A673 (cell line): ENCODE measurements at regions not wholly inside any gene's neighbourhood (a gene's known extent, or its start where the extent isn't known, plus 50 kb on each side); places are given as distances from the start of the nearest gene placed in this dataset.

Source experiments
- BruUV-seq: library from RNA; stranded (reverse); fragments of 400-500 nt; replicated peaks from 2 replicates; lab custom pipeline; 2021; lab: Mats Ljungman, UMichigan
- CTCF ChIA-PET: fragments of 300-600 bp; sonication (Branson Sonifier 250); formaldehyde crosslinking; loops from one replicate; lab custom pipeline; 2022; ENCODE audit warnings: antibody characterized with exemption; lab: Charles Lee
- POLR2A ChIA-PET: fragments of 300-600 bp; sonication (Branson Sonifier 250); formaldehyde crosslinking; loops from one replicate; lab custom pipeline; 2022; ENCODE audit warnings: antibody characterized with exemption; ENCODE audit not compliant: low non-redundant PET; lab: Charles Lee
- DNase-seq: peaks from one replicate; pipeline ENCODE4 v3.0.0-alpha.2; 2015; ENCODE audit warnings: low spot score
- H3K27ac ChIP-seq: fragments of 200-600 bp; sonication (generic); 2 replicates; pipeline ENCODE4 v1.5.1; 2016; ENCODE audit warnings: mixed run types, low read depth, mild to moderate bottlenecking, mixed read lengths, antibody characterized with exemption, low read length; ENCODE audit not compliant: poor library complexity, severe bottlenecking
- H3K27me3 ChIP-seq: fragments of 200-600 bp; sonication (generic); replicated peaks from 2 replicates; pipeline ENCODE4 v1.6.1; 2017; ENCODE audit warnings: mixed run types, low read depth, mild to moderate bottlenecking, mixed read lengths, antibody characterized with exemption, low read length; ENCODE audit not compliant: insufficient read depth, poor library complexity
- H3K36me3 ChIP-seq: fragments of 200-600 bp; sonication (generic); 2 replicates; pipeline ENCODE4 v1.6.1; 2016; ENCODE audit warnings: mixed run types, mild to moderate bottlenecking, mixed read lengths, antibody characterized with exemption, low read length; ENCODE audit not compliant: insufficient read depth, poor library complexity, severe bottlenecking
- H3K4me1 ChIP-seq: fragments of 200-600 bp; sonication (generic); 2 replicates; pipeline ENCODE4 v1.6.1; 2017; ENCODE audit warnings: mixed run types, mild to moderate bottlenecking, mixed read lengths, antibody characterized with exemption, low read length; ENCODE audit not compliant: insufficient read depth, poor library complexity, severe bottlenecking
- H3K4me3 ChIP-seq: fragments of 200-600 bp; sonication (generic); 2 replicates; pipeline ENCODE4 v1.5.1; 2016; ENCODE audit warnings: low read depth, mixed run types, mild to moderate bottlenecking, mixed read lengths, low read length; ENCODE audit not compliant: poor library complexity, severe bottlenecking
- H3K9me3 ChIP-seq: fragments of 200-600 bp; sonication (generic); 2 replicates; pipeline ENCODE4 v1.6.1; 2016; ENCODE audit warnings: mixed run types, low read depth, mild to moderate bottlenecking, mixed read lengths, antibody characterized with exemption, low read length; ENCODE audit not compliant: poor library complexity, severe bottlenecking
- EZH2 ChIP-seq: fragments of 200-600 bp; sonication (generic); IDR thresholded peaks from 2 replicates; pipeline ENCODE4 v1.6.1; 2017; ENCODE audit warnings: borderline replicate concordance, low read depth, mild to moderate bottlenecking, mixed read lengths, antibody characterized with exemption, low read length; ENCODE audit not compliant: poor library complexity, severe bottlenecking
- intact Hi-C: fragments of 100-400 bp; cut with micrococcal nuclease; formaldehyde crosslinking; loops from one replicate; pipeline ENCODE4 v1.10.0; 2022; ENCODE audit not compliant: unreplicated experiment
- TF ChIP-seq, protein P1 (sequence below): fragments of 300-800, 200-600 bp; sonication (generic); conservative IDR thresholded peaks from 2 replicates; pipeline ENCODE4 v1.5.1; 2017; ENCODE audit warnings: low read depth, mild to moderate bottlenecking, antibody characterized with exemption, low read length, moderate library complexity, mixed read lengths

DNA sequence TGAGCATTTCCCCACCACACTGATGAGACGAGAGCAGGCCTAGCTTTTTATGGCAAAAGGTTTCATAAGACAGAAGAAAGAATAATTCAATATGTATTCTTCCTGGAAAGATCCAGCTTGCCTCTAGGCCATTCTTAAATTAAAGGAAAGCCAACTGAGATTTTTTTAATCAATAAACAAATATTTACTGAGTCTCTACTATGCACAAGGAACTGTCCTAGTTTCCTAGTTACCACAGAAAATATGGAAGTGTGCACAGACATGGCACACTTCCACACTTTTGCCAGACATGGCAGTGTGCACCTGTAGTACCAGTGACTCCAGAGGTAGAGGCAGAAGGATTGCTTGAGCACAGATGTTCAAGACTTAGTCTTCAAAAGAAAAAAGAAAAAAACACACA, 281.0 kb downstream of the CETN3 start:
- CTCF ChIA-PET, result no interaction called here
- H3K9me3 ChIP-seq, result no peaks in the 10 kb centered on the region
- TF ChIP-seq EZH2, result no peak
- TF ChIP-seq, protein P1, sequence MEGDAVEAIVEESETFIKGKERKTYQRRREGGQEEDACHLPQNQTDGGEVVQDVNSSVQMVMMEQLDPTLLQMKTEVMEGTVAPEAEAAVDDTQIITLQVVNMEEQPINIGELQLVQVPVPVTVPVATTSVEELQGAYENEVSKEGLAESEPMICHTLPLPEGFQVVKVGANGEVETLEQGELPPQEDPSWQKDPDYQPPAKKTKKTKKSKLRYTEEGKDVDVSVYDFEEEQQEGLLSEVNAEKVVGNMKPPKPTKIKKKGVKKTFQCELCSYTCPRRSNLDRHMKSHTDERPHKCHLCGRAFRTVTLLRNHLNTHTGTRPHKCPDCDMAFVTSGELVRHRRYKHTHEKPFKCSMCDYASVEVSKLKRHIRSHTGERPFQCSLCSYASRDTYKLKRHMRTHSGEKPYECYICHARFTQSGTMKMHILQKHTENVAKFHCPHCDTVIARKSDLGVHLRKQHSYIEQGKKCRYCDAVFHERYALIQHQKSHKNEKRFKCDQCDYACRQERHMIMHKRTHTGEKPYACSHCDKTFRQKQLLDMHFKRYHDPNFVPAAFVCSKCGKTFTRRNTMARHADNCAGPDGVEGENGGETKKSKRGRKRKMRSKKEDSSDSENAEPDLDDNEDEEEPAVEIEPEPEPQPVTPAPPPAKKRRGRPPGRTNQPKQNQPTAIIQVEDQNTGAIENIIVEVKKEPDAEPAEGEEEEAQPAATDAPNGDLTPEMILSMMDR, result no peak
- no peaks in the 10 kb centered on the region for H3K36me3 ChIP-seq
- no peaks in the 10 kb centered on the region for H3K4me1 ChIP-seq
- POLR2A ChIA-PET, result no interaction called here
- intact Hi-C loops, result no loop called here
- H3K4me3 ChIP-seq, result no peak overlapping the region
- no peak overlapping the region for H3K27ac ChIP-seq
- H3K27me3 ChIP-seq, result no peaks in the 10 kb centered on the region
- BruUV-seq, result no TSS peak
- no peak for DNase-seq

DNA sequence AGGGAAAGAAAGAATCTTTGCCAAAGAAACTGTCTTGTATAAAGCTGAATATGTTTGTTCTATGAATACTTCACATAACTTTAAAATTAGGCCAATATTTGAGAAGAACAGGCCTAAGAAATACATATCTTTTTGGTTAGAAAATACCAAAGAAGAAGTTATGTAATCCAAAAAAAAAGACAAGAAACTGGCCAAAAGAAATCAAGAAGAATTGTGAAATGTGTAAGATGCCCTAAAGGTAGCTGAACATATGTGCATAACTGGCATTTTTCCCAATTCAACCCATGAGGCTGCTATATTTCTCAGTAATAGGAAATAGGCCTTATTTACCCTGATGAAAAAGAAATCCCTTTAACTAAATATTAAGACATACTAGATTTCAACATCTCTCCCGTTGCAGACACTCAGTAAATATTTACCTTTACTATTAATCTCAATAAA, 290.0 kb downstream of the CETN3 start:
- Histone ChIP-seq H3K4me3 (no peak overlapping the region), H3K36me3 (no peaks in the 10 kb centered on the region), H3K4me1 (no peaks in the 10 kb centered on the region), H3K27me3 (no peaks in the 10 kb centered on the region), H3K27ac (no peak overlapping the region), H3K9me3 (no peaks in the 10 kb centered on the region)
- ChIA-PET CTCF (no interaction called here), POLR2A (no interaction called here)
- no TSS peak for BruUV-seq
- peak; percentile 22 for DNase-seq
- intact Hi-C loops, result no loop called here
- TF ChIP-seq, protein P1, result no peak
- no peak for TF ChIP-seq EZH2

DNA sequence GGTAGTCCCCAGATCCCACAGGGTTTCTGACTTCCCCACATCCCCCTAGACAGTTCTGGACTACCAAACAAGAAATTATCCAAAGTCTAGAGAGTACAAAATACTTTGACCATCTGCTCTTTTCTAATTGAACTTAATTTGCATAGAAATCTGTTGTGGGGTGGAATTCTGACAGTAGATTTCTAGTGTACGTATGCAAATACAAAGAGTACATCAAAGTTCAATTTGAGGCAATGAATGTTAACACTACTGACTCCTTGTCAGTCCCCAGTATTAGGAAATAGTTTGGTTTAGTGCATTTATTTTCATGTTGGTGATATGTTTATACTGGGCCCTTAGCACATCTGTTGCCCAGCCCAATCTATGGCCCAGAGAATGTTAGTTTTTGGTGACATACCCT, 292.6 kb downstream of the CETN3 start:
- Histone ChIP-seq H3K27ac (no peak overlapping the region), H3K9me3 (no peaks in the 10 kb centered on the region), H3K27me3 (no peaks in the 10 kb centered on the region), H3K4me3 (no peak overlapping the region), H3K4me1 (peaks cover 5% of the 10 kb centered on the region), H3K36me3 (no peaks in the 10 kb centered on the region)
- ChIA-PET POLR2A (no interaction called here), CTCF (no interaction called here)
- intact Hi-C loops, result no loop called here
- no peak for DNase-seq
- TF ChIP-seq, protein P1, result no peak
- TF ChIP-seq EZH2, result no peak
- BruUV-seq, result no TSS peak
